ENCODE measurements at regions not wholly inside any gene's neighbourhood (a gene's known extent, or its start where the extent isn't known, plus 50 kb on each side); places are given as distances from the start of the nearest gene placed in this dataset.

- Histone ChIP-seq H3K27ac (peak overlapping the region in 2 of 4 donors; percentile 30 to 72), H3K27me3 (no peaks in the 10 kb centered on the region), H3K9me3 (no peaks in the 10 kb centered on the region), H3K36me3 (no peaks in the 10 kb centered on the region), H3K4me1 (peaks cover 0 to 6% (median 4%) of the 10 kb centered on the region in 3 donors), H3K4me3 (no peak overlapping the region)
- TF ChIP-seq POLR2AphosphoS5 (IDR thresholded peaks at IDR 0.05) (peak; percentile 43), EP300 (IDR thresholded peaks at IDR 0.05) (no peak), POLR2A (IDR thresholded peaks at IDR 0.05) (no peak)
- ATAC-seq, result peak; percentile 55
- 47 to 56% methylated on average over 3 of the region's 3 CpGs for WGBS, 2 donors (ENCODE audit: low coverage in 1 of 2)
Observed at GRCh38 chr10:43861966-43862751, 213.5 kb upstream of the ZNF32 start.

GRCh38 chr10:43859016-43859525 is 210.4 kb upstream of the ZNF32 start:
- H3K9me3 ChIP-seq, result no peaks in the 10 kb centered on the region
- ATAC-seq, result no peak
- no peak for TF ChIP-seq EP300 (IDR thresholded peaks at IDR 0.05)
- TF ChIP-seq CTCF (IDR thresholded peaks at IDR 0.05), result no peak
- TF ChIP-seq POLR2A (IDR thresholded peaks at IDR 0.05), result no peak
- no peak for TF ChIP-seq POLR2AphosphoS5 (IDR thresholded peaks at IDR 0.05)
- no peaks in the 10 kb centered on the region for H3K27me3 ChIP-seq
- H3K36me3 ChIP-seq, result no peaks in the 10 kb centered on the region
- no peak overlapping the region for H3K4me3 ChIP-seq
- WGBS, 2 donors (ENCODE audit: low coverage in 1 of 2), result 76 to 90% methylated on average over 4 to 6 of the region's 6 CpGs
- no peak overlapping the region for H3K27ac ChIP-seq
- peaks cover 0 to 4% (median 2%) of the 10 kb centered on the region in 3 donors for H3K4me1 ChIP-seq

- Histone ChIP-seq H3K4me1 (no peaks in the 10 kb centered on the region), H3K9me3 (no peaks in the 10 kb centered on the region), H3K27ac (no peak overlapping the region), H3K27me3 (no peaks in the 10 kb centered on the region), H3K4me3 (no peak overlapping the region), H3K36me3 (no peaks in the 10 kb centered on the region)
- no peak for TF ChIP-seq POLR2AphosphoS5 (IDR thresholded peaks at IDR 0.05)
- no peak for TF ChIP-seq POLR2A (IDR thresholded peaks at IDR 0.05)
- no peak for TF ChIP-seq EP300 (IDR thresholded peaks at IDR 0.05)
- TF ChIP-seq CTCF (IDR thresholded peaks at IDR 0.05), result no peak
- no peak for ATAC-seq
- WGBS, 2 donors (ENCODE audit: low coverage in 1 of 2), result 84 to 100% methylated on average over 3 of the region's 3 CpGs
Observed at GRCh38 chr10:43857931-43858315, 209.2 kb upstream of the ZNF32 start.

- H3K27ac ChIP-seq, result no peak overlapping the region
- TF ChIP-seq POLR2A (IDR thresholded peaks at IDR 0.05) (no peak), EP300 (IDR thresholded peaks at IDR 0.05) (no peak), CTCF (IDR thresholded peaks at IDR 0.05) (no peak), POLR2AphosphoS5 (IDR thresholded peaks at IDR 0.05) (no peak)
- H3K27me3 ChIP-seq, result no peaks in the 10 kb centered on the region
- no peak for ATAC-seq
- no peaks in the 10 kb centered on the region for H3K4me1 ChIP-seq
- no peaks in the 10 kb centered on the region for H3K36me3 ChIP-seq
- 46 to 79% methylated on average over 4 to 5 of the region's 6 CpGs for WGBS, 2 donors (ENCODE audit: low coverage in 1 of 2)
- H3K9me3 ChIP-seq, result no peaks in the 10 kb centered on the region
- H3K4me3 ChIP-seq, result no peak overlapping the region
Observed at GRCh38 chr10:43857206-43857930, 208.7 kb upstream of the ZNF32 start.

- ATAC-seq, result no peak
- H3K36me3 ChIP-seq, result no peaks in the 10 kb centered on the region
- no peak overlapping the region for H3K27ac ChIP-seq
- no peaks in the 10 kb centered on the region for H3K4me1 ChIP-seq
- H3K27me3 ChIP-seq, result no peaks in the 10 kb centered on the region
- H3K9me3 ChIP-seq, result no peaks in the 10 kb centered on the region
- WGBS, 2 donors (ENCODE audit: low coverage in 1 of 2), result 93% methylated on average over 5 of the region's 5 CpGs; no CpG with 5 or more reads in 1 of the 2 donors
- no peak overlapping the region for H3K4me3 ChIP-seq
- TF ChIP-seq POLR2AphosphoS5 (IDR thresholded peaks at IDR 0.05) (no peak), POLR2A (IDR thresholded peaks at IDR 0.05) (no peak), EP300 (IDR thresholded peaks at IDR 0.05) (no peak)
Observed at GRCh38 chr10:43856299-43856698, 207.6 kb upstream of the ZNF32 start.

Measured in gastroesophageal sphincter (tissue), 4 donors.